ENCODE measurements at regions not wholly inside any gene's neighbourhood (a gene's known extent, or its start where the extent isn't known, plus 50 kb on each side); places are given as distances from the start of the nearest gene placed in this dataset.
"Not testable (repeated sequence)": the region's sequence is repeated elsewhere in the genome, so short reads cannot be mapped to it uniquely, and the experiment has no call there.

DNA sequence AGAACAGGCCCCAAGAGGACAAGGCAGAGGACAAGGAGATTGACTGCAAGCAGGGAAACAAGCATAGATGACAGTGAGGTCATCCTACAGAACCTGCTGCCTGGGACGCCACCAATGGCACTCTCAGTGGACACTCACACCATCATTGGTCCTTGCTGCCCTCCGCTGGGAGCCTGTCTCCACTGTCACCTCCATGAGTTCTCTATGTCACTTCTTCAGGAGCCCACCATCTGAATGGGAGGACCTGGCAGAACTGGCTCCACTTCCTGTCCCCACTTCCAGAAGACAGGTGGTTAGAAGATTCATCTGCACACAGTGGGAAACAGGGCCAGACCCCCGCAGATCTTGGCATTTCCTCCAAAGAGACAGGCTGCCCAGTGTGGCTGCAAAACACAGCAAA lies 188.9 kb downstream of the HSD17B3 start:
- no peaks in the 10 kb centered on the region for H3K9me3 Mint-ChIP-seq
- TF ChIP-seq, protein P1, sequence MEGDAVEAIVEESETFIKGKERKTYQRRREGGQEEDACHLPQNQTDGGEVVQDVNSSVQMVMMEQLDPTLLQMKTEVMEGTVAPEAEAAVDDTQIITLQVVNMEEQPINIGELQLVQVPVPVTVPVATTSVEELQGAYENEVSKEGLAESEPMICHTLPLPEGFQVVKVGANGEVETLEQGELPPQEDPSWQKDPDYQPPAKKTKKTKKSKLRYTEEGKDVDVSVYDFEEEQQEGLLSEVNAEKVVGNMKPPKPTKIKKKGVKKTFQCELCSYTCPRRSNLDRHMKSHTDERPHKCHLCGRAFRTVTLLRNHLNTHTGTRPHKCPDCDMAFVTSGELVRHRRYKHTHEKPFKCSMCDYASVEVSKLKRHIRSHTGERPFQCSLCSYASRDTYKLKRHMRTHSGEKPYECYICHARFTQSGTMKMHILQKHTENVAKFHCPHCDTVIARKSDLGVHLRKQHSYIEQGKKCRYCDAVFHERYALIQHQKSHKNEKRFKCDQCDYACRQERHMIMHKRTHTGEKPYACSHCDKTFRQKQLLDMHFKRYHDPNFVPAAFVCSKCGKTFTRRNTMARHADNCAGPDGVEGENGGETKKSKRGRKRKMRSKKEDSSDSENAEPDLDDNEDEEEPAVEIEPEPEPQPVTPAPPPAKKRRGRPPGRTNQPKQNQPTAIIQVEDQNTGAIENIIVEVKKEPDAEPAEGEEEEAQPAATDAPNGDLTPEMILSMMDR (IDR thresholded peaks at IDR 0.05): no peak
- no peak for DNase-seq
- H3K36me3 Mint-ChIP-seq (ENCODE audit: low read depth): no peaks in the 10 kb centered on the region; the same call in 1 of the 2 replicates
- no peak overlapping the region for H3K27ac Mint-ChIP-seq
- peaks cover 20% of the 10 kb centered on the region for H3K27me3 Mint-ChIP-seq (ENCODE audit: insufficient read depth)
- no peak overlapping the region for H3K4me3 Mint-ChIP-seq
- H3K4me1 Mint-ChIP-seq (ENCODE audit: low read depth): no peaks in the 10 kb centered on the region

DNA sequence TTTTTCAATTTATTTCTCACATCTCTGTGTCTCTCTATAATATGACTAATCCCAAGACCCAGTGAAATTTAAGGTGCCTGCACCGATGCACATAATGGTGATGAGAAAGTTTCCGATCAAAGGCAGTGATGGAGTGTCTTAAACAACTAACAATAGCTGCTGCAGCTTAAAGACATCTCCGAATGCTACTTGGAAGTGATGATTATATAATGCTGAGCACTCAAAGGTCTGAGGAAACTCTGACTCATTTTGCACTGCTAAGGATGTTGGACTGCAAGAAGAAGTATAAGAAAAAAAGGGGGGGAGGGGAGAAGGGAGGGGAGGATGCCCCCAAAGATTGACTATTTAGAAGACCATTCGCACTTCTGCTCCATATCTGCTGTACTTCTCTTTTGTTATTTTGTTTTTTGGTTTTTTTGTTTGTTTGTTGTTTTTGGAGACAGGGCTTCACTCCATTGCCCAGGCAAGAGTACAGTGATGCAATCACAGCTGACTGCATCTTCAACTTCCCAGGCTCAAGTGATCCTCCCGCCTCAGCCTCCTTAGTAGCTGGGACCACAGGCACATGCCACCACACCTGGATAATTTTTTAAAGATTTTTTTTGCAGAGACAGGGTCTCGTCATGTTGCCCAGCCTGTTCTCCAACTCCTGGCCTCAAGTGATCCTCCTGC lies 192.2 kb downstream of the HSD17B3 start:
- H3K27ac Mint-ChIP-seq: no peak overlapping the region

DNA sequence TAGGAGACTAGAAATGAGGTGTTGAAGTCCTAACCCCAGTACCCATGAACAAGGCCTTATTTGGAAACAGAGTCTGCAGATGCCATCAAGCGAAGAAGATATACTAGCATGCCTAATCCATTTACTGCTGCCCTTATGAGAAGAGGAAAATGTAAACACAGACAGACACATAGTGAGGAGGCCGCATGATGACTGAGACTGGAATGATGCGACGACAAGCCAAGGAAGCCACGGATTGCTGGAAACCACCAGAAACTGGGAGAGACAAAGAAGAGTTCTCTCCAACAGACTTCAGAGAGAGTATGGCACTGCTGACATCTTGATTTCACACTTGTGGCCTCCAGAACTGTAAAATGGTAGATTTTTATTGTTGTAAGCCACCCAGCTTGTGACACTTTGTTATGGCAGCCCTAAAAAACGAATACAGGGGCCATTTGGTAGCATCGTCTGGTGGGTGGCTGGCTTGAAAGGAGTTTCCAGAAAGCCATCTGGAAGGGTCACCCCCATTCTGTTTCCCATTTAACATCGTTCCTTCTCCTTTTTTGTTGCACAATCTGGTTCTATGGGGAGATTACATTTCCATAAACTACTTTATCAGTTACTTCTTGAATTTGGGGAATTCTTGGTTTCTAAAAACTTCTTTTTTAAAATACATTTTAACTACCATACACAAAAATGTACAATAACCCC lies 193.1 kb downstream of the HSD17B3 start:
- Mint-ChIP-seq H3K27ac (no peak overlapping the region), H3K4me1 (ENCODE audit: low read depth) (no peaks in the 10 kb centered on the region), H3K27me3 (ENCODE audit: insufficient read depth) (peaks cover 15% of the 10 kb centered on the region; the same call in 1 of the 2 replicates), H3K4me3 (no peak overlapping the region), H3K36me3 (ENCODE audit: low read depth) (no peaks in the 10 kb centered on the region), H3K9me3 (peaks cover 5% of the 10 kb centered on the region; the same call in 1 of the 2 replicates)
- no peak for DNase-seq
- TF ChIP-seq, protein P1 (IDR thresholded peaks at IDR 0.05): no peak

More for the DNA sequence above, 192.2 kb downstream of the HSD17B3 start:
- Mint-ChIP-seq H3K9me3 (peaks cover 5% of the 10 kb centered on the region; the same call in 1 of the 2 replicates), H3K27me3 (ENCODE audit: insufficient read depth) (peaks cover 16% of the 10 kb centered on the region), H3K4me3 (no peak overlapping the region), H3K4me1 (ENCODE audit: low read depth) (no peaks in the 10 kb centered on the region), H3K36me3 (ENCODE audit: low read depth) (no peaks in the 10 kb centered on the region)
- TF ChIP-seq, protein P1 (IDR thresholded peaks at IDR 0.05): no peak
- no peak for DNase-seq

DNA sequence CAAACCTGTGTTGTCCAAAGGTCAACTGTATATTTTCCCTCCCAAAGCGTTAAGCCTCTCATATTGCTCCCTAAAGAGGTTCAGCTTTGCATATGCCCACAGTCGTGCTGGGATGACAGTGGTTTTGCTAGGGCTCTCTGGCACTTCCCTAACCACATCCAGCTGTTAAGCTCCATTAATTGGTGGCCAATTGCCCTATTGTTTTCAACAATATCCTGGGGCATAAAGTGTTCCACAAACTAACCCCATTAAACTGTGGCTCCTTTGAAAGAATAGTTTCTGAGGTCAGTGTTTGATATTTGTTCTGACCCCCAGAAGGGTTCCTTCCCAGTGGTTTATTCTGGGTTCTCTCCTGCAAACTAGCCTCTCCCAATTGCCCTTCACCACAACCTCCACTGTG lies 194.5 kb downstream of the HSD17B3 start:
- no peak overlapping the region for H3K27ac Mint-ChIP-seq
- H3K4me3 Mint-ChIP-seq: no peak overlapping the region
- no peak for DNase-seq
- no peaks in the 10 kb centered on the region for H3K4me1 Mint-ChIP-seq (ENCODE audit: low read depth)
- peaks cover 18% of the 10 kb centered on the region; the same call in 1 of the 2 replicates for H3K27me3 Mint-ChIP-seq (ENCODE audit: insufficient read depth)
- H3K36me3 Mint-ChIP-seq (ENCODE audit: low read depth): no peaks in the 10 kb centered on the region
- H3K9me3 Mint-ChIP-seq: peaks cover 5% of the 10 kb centered on the region; the same call in 1 of the 2 replicates
- TF ChIP-seq, protein P1 (IDR thresholded peaks at IDR 0.05): no peak

DNA sequence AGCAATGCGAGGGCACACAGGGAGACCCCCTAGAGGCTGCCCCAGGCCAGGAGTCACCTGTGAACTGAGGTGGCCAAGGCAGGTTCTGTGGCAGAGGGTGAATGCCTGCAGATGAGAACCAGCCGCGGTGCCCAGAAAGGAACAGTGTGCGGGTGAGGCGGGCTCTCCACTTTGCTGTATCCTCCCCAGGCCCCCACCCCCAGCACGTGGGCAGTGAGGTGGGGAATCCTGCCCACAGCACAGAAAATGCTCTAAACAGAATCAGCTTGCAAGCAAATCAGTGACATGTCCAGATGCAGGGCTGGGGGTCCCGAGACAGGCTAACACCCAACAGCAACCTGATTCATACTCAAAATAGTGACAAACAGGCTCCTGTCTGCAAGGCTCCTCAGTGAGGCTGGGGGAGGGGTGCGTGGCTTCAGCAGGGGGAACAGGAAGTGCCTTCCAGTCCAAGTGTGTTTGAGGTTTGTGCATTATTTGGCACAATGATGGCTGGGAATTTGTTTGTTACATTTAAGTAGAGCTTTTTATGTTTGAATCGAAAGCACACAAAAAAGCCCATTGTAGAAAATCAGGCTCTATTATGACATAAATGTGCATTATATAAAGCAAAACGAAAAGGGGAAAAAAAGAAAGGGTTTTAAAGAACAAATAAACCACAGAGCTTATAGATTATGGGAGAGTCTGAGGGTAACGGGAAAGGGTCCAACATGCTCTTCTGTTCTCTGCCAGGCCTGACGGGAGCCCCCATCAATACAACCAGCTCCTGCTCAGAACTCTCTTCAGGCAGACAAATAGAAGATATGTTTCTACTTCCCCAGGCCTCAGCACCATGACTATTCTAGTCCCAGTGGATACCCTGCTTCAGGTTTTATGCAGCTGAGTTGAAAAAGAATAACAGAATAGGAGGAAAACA lies 201.3 kb downstream of the HSD17B3 start:
- Mint-ChIP-seq H3K9me3 (peaks cover 8% of the 10 kb centered on the region), H3K36me3 (ENCODE audit: low read depth) (peaks cover 3% of the 10 kb centered on the region; the same call in 1 of the 2 replicates), H3K27ac (no peak overlapping the region), H3K4me3 (no peak overlapping the region), H3K27me3 (ENCODE audit: insufficient read depth) (peaks cover 23% of the 10 kb centered on the region), H3K4me1 (ENCODE audit: low read depth) (no peaks in the 10 kb centered on the region)
- TF ChIP-seq, protein P1 (IDR thresholded peaks at IDR 0.05): no peak
- DNase-seq: no peak

DNA sequence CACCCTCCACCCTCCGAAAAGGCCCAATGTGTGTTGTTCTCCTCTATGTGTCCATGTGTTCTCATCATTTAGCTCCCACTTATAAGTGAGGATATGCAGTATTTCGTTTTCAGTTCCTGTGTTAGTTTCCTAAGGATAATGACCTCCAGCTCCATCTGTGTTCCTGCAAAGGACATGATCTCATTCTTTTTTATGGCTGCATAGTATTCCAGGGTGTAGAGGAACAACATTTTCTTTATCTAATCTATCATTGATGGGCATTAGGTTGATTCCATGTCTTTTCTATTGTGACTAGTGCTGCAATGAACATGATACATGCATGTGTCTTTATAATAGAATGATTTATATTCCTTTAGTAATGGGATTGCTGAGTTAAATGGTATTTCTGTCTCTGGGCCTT lies 211.3 kb downstream of the HSD17B3 start:
- H3K4me1 Mint-ChIP-seq (ENCODE audit: low read depth); H3K4me3 Mint-ChIP-seq; H3K36me3 Mint-ChIP-seq (ENCODE audit: low read depth); H3K27ac Mint-ChIP-seq; H3K9me3 Mint-ChIP-seq; DNase-seq; H3K27me3 Mint-ChIP-seq (ENCODE audit: insufficient read depth): not testable (repeated sequence)
